Prostate gland (tissue), 2 donors: ENCODE measurements at regions not wholly inside any gene's neighbourhood (a gene's known extent, or its start where the extent isn't known, plus 50 kb on each side); places are given as distances from the start of the nearest gene placed in this dataset.

Experiments
- CTCF ChIP-seq, 4 experiments: fragments of 200-600 bp in 2 of 4; fragments of 450-650 bp in 2 of 4; sonication (generic) in 2 of 4; IDR thresholded peaks; 1 replicate in 3 of 4; 2 replicates in 1 of 4; pipeline ENCODE4 v1.5.1; 2016 to 2019; ENCODE audit warnings: antibody characterized with exemption in 4 of 4, mild to moderate bottlenecking in 2 of 4, moderate library complexity in 2 of 4
- POLR2A ChIP-seq: fragments of 450-650 bp; IDR thresholded peaks from one replicate; pipeline ENCODE4 v1.6.1; 2016; ENCODE audit warnings: antibody characterized with exemption, mild to moderate bottlenecking

GRCh38 chrY:7263773-7264172 is 352.2 kb upstream of the AMELY start:
- TF ChIP-seq CTCF (IDR thresholded peaks at IDR 0.05) (no peak), POLR2A (no peak)
